Mesothelial cell of epicardium (in vitro differentiated cells): ENCODE measurements at regions not wholly inside any gene's neighbourhood (a gene's known extent, or its start where the extent isn't known, plus 50 kb on each side); places are given as distances from the start of the nearest gene placed in this dataset.

Source experiments
- DNase-seq, 2 experiments: peaks; one replicate each; pipeline ENCODE4 v3.0.0; 2021; ENCODE audit warnings: low spot score in 2 of 2; ENCODE audit not compliant: unreplicated experiment in 2 of 2
- H3K27ac Mint-ChIP-seq: 2 replicates; pipeline ENCODE4 v1.8.0; 2021; ENCODE audit warnings: mixed read lengths
- H3K27me3 Mint-ChIP-seq: 2 replicates; pipeline ENCODE4 v1.8.0; 2021; ENCODE audit warnings: low read depth, mixed read lengths
- H3K36me3 Mint-ChIP-seq: 2 replicates; pipeline ENCODE4 v1.8.0; 2021; ENCODE audit warnings: mixed read lengths
- H3K4me1 Mint-ChIP-seq: 2 replicates; pipeline ENCODE4 v1.8.0; 2021; ENCODE audit warnings: mixed read lengths
- H3K4me3 Mint-ChIP-seq: 2 replicates; pipeline ENCODE4 v1.8.0; 2021; ENCODE audit warnings: mild to moderate bottlenecking, moderate library complexity, mixed read lengths
- H3K9me3 Mint-ChIP-seq: 2 replicates; pipeline ENCODE4 v1.8.0; 2021; ENCODE audit warnings: mixed read lengths
- TF ChIP-seq, protein P1 (sequence below): fragments of 200-600 bp; sonication (generic); IDR thresholded peaks from one replicate; pipeline ENCODE4 v1.5.0; 2021; ENCODE audit warnings: antibody characterized with exemption; ENCODE audit not compliant: unreplicated experiment

DNA sequence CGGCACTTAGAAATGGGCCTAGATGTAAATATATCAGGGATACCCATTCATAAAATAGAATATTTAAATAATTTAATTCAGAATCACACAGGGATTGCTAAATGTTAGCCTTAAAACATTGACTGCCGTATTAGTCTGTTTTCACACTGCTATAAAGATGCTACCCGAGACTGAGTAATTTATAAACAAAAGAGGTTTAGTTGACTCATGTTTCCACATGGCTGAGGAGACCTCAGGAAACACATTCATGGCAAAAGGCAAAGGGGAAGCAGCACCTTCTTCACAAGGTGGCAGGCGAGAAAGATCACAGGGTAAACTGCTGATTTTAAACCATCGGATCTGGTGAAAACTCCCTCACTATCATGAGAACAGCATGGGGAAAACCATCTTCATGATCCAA lies 223.6 kb upstream of the GULP1 start:
- peaks cover 4% of the 10 kb centered on the region for H3K36me3 Mint-ChIP-seq
- H3K9me3 Mint-ChIP-seq: peaks cover 38% of the 10 kb centered on the region
- H3K27ac Mint-ChIP-seq: no peak overlapping the region
- H3K27me3 Mint-ChIP-seq: no peaks in the 10 kb centered on the region
- no peak overlapping the region for H3K4me3 Mint-ChIP-seq
- H3K4me1 Mint-ChIP-seq: no peaks in the 10 kb centered on the region
- DNase-seq: no peak
- TF ChIP-seq, protein P1, sequence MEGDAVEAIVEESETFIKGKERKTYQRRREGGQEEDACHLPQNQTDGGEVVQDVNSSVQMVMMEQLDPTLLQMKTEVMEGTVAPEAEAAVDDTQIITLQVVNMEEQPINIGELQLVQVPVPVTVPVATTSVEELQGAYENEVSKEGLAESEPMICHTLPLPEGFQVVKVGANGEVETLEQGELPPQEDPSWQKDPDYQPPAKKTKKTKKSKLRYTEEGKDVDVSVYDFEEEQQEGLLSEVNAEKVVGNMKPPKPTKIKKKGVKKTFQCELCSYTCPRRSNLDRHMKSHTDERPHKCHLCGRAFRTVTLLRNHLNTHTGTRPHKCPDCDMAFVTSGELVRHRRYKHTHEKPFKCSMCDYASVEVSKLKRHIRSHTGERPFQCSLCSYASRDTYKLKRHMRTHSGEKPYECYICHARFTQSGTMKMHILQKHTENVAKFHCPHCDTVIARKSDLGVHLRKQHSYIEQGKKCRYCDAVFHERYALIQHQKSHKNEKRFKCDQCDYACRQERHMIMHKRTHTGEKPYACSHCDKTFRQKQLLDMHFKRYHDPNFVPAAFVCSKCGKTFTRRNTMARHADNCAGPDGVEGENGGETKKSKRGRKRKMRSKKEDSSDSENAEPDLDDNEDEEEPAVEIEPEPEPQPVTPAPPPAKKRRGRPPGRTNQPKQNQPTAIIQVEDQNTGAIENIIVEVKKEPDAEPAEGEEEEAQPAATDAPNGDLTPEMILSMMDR: no peak

DNA sequence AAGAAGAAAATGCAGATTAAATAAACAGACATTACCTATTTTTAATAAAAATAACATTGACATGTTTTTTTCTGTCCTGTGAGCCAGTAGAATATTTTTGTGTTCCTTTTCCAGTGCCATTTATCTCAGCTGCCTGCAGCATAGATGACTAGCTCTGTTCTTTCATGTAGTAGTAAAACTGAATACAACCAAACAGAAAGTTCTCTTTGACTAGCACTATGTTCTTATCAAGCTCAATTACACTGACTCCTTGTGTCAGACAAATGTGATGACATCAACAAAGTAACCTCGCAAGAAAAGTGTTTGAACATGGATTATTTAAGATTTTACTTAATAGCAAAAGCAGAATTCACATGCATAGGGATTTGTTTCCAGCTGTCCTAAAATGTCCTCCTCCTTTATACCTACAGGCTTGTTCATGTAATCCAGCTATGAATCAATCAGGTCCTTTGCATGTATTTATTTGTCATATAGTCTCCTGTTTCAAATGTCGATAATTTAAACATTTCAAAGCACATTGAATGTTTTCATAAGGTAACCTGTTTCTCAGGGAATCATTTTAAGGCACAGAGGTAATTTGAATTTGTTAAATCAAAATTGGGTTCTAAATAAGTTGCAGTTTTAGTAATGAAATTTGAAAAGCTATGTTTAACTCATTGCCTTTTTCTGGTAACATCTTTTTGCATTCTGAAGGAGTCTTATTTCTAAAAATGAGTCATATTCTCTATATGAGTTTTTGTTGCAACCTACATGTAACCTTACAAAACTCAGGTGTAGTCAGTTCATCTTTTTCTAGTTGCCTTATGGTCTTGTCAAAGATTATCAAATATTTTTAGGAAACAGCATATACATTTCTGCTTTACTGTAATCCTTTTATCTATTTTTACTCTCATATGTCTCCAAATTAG lies 215.3 kb upstream of the GULP1 start:
- DNase-seq: no peak
- H3K27ac Mint-ChIP-seq: no peak overlapping the region
- no peaks in the 10 kb centered on the region for H3K27me3 Mint-ChIP-seq
- TF ChIP-seq, protein P1: no peak
- H3K4me1 Mint-ChIP-seq: no peaks in the 10 kb centered on the region
- H3K9me3 Mint-ChIP-seq: peaks cover 38% of the 10 kb centered on the region
- peaks cover 7% of the 10 kb centered on the region for H3K36me3 Mint-ChIP-seq
- no peak overlapping the region for H3K4me3 Mint-ChIP-seq

DNA sequence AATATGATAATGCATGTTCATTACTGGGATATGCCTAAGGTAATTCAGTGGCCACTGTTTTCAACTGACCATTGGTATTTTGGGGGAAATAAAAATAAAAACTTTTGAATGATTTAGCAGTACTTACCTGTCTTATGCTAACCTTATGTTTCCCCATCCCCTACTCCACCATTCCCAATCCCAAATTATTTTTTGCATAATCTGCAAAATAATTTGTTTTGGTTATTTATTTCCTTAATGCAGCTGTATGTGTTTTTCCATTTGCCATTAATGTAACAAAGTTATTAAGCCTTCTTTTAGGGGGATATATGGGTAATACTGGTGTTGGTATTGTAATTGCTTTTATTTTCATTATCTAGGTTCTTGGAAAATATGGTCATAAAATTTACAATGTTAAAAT lies 213.9 kb upstream of the GULP1 start:
- H3K9me3 Mint-ChIP-seq: peaks cover 25% of the 10 kb centered on the region
- no peaks in the 10 kb centered on the region for H3K4me1 Mint-ChIP-seq
- no peak overlapping the region for H3K27ac Mint-ChIP-seq
- H3K27me3 Mint-ChIP-seq: no peaks in the 10 kb centered on the region
- peaks cover 6% of the 10 kb centered on the region for H3K36me3 Mint-ChIP-seq
- no peak for DNase-seq
- H3K4me3 Mint-ChIP-seq: no peak overlapping the region
- TF ChIP-seq, protein P1: no peak

GRCh38 chr2:188078534-188078933 lies 213.1 kb upstream of the GULP1 start:
- Mint-ChIP-seq H3K4me1 (no peaks in the 10 kb centered on the region), H3K27me3 (no peaks in the 10 kb centered on the region), H3K36me3 (peaks cover 2% of the 10 kb centered on the region), H3K27ac (no peak overlapping the region), H3K9me3 (peaks cover 19% of the 10 kb centered on the region), H3K4me3 (no peak overlapping the region)
- TF ChIP-seq, protein P1: no peak
- DNase-seq: no peak

DNA sequence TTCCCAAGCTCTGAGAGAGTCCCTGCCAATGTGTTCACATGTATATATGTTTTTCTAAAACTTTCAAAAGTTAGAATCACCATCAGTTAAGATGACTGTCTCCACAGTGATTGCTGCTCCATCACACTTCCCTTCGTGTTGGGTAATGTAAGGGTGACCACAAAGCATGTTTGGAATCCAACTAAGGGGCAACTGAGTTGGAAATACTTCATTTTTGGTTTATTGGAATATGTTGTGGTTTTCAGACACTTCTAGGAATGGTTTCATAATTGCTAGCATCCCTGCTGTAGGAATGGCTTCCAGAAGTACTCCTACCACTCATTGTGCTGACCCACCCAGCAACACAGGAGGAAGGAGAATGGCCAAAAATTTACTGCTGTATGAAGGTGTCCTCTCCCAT lies 212.5 kb upstream of the GULP1 start:
- H3K27ac Mint-ChIP-seq: no peak overlapping the region
- no peak for DNase-seq
- no peaks in the 10 kb centered on the region for H3K36me3 Mint-ChIP-seq
- no peak overlapping the region for H3K4me3 Mint-ChIP-seq
- no peaks in the 10 kb centered on the region for H3K4me1 Mint-ChIP-seq
- H3K9me3 Mint-ChIP-seq: peaks cover 12% of the 10 kb centered on the region
- TF ChIP-seq, protein P1: no peak
- no peaks in the 10 kb centered on the region for H3K27me3 Mint-ChIP-seq
